ENCODE measurements at regions not wholly inside any gene's neighbourhood (a gene's known extent, or its start where the extent isn't known, plus 50 kb on each side); places are given as distances from the start of the nearest gene placed in this dataset.

DNA sequence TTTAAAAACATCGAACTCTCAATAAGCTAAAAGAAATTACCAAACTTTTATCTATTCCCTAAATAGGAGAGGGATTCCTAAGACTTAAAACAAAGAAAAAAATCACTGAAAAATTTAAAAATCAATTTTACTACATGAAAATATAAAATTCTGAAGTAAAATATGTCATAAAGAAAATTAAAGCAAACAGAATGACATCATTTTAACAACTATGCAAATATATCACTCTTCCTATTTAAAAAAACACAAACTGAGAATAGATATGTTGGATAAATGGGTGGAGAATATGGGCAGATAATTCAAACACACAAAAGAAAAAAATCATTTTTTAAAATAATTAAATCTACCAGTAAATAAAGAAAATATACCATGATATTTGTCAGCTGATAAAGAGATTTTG lies 510.0 kb downstream of the BCL11B start:
- DNase-seq (ENCODE audit: low read depth): no peak

DNA sequence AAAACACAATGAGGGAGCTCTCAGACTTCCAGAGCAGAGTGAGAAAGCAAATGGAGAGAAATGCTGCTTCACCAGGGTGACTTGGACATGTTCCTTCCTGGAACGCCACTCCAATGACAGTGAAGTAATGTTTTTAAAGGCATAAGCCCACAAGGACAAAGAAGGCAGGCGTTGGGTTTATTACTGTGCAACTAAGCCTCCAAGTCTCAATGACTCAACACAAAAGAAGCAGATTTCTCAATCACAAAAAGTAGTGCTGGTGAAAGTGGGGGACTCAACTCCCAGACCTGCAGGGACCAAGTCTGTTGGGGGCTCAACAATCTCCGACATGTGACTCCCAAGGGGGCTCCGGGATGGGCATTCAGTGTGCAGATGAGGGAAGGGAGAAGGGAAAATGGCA lies 505.2 kb downstream of the BCL11B start:
- no peak for DNase-seq (ENCODE audit: low read depth)

DNA sequence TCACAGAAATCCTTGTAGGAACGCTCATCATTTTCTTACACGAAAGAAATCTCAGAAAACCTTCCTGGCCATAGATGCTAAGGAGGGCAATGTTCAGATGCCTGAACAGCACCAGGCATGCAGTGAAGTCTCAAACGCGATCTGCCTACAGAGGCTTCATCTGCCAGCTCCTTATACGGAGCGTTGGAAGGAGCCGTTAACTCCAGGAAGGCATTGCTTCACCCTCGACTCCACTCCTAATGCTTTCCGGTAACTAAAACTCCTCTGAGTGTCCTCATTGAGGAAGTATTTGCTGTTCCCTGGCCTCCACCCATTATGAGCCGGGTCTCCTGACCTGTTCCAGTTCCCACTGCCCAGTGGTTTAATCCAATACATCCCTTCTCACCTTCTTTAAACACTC lies 502.7 kb downstream of the BCL11B start:
- no peak for DNase-seq (ENCODE audit: low read depth)

DNA sequence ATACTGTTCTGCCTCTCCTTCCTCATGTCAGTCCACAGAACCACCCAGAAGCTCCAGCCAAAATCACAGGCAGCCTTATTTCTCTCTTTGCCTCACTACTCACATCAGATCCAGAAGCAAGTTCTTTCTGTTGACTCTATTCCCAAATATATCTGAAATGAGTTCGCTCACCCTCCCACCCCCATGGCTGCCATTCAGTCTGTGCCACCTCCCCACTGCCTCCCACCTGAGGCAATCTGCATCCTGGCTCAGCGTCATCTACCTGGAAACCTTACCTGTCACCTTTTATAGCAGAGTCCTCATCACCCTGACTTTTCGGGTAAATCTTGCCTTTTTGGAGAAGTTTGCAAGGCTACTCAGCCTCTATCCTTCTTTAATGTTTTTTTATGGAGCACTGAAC lies 501.8 kb downstream of the BCL11B start:
- no peak for DNase-seq (ENCODE audit: low read depth)

DNA sequence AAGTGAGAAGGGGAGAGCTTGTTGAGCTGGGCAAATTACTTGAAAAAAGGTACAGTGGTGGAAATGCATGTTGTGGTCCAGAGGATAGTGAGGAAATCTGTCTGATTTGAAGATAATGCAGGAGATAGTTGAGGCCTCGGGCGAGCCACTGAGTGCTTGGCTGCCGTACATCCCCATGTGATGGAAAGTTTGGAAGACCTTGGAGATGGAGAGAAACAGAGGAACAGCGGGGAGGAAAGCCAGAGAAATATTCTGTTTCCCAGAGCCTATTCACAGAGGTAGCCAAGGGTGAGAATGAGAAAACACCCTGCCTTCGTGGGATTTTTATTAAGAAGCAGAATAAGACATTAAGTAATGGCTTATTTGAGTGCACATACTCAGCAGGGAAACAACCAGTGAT lies 498.2 kb downstream of the BCL11B start:
- no peak for DNase-seq (ENCODE audit: low read depth)

DNA sequence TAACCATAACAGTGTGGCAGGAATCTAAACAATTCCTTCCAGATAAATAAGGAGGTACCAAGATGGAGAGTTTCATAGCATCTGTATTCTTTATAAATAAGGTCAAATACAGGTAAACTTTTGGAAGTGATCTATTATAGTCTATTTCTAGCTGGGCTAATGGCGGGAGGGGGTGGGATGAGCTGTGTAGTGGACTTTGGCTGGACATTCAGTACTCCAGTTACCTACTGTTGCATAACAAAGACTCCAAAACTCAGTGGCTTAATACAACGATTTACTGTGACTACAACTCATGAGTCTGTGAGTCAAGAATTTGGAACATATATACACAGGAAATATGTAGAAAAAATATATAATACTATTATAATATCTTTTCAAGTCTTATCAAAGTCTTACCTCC lies 496.1 kb downstream of the BCL11B start:
- no peak for DNase-seq (ENCODE audit: low read depth)

DNA sequence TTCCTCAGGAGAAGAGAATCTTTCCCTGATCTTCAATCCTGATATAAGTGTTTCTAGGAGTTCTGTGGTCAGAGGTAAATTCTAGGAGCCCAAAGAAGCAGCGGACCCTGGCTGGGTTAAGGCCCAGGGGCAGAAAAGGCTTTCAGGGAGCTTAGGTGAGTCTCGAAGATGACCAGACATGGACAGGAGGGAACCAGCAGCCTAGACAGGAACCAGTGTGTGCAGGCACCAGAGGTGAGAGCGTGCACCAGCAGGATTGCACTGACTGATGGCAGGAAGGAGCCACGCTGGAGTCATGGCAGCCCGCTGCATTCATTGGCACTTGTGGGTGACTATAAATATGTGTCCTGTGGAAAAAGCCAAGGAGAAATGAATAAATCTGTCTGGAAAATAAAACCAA lies 489.9 kb downstream of the BCL11B start:
- no peak for DNase-seq (ENCODE audit: low read depth)

DNA sequence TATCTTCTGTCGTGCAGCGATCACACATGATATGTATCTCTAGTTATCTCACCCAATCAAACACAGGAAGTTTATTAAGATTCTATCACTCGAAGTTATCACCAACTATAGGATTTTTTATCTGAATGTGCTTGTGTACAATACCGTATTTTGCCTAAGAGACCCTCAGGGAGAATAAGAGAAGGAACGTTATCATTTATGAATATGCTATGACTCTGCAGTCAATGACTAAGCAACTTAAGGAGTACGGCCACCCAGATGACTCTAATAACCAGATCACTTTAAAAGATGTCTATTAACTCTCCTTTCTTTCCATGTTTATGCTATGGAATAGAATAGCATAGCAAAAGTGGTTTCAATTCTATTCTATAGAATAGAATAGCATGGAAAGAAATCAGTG lies 486.4 kb downstream of the BCL11B start:
- DNase-seq (ENCODE audit: low read depth): no peak

DNA sequence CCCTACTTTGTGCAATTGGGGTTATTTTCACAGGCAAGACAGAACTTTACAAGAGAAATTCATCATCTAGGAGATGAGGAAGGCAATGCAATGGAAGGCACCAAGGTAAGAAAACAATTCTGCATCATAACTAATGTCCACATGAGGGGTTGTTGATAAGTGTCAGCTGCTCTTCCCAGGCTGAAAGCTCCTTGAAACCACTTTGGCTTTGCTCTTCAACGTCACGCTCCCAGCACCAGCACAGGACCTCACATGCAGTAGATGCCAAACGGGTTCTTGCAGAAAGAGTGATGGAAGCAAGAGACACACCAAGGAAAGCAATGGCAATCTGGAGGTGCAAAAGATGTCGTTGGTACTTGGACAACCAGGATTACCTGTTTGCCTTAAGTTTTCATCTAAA lies 485.5 kb downstream of the BCL11B start:
- DNase-seq (ENCODE audit: low read depth): no peak

DNA sequence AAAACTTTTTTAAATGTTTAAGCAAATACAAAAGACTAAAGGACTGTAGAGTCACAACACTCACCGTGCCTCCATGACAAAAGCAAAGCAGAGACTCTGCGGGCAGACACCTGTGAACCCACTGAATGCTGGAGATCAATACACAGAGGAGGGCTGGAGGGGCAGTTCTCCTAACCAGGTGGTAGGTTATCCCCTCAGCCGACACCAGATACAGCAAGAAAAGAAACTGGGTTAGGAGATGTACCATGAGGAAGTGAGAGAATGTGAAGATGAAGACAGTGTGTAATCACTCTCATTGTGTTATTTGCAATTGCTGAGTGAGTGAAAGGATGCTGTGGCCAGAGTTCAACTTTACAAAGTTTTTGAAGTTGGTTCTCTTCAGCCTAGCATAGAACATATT lies 480.3 kb downstream of the BCL11B start:
- no peak for DNase-seq (ENCODE audit: low read depth)

DNA sequence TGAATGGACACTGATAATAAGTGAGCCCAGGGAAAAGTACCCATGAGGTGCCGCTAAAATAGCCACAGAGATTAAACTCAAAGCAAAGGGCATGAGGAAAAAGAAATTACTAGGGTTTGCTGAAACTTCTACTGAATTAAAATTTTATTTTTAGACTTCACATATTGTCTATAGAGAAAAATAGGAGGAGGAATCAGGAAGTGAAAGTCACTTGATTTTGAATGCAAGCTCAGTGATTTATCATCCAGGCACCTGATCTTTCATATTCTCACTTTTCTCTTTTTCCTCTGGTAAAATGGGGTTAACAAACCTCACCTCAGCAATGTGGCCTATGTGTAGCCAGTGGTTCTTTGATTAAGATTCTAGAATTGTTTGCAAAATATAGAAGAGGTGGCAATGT lies 479.8 kb downstream of the BCL11B start:
- no peak for DNase-seq (ENCODE audit: low read depth)

DNA sequence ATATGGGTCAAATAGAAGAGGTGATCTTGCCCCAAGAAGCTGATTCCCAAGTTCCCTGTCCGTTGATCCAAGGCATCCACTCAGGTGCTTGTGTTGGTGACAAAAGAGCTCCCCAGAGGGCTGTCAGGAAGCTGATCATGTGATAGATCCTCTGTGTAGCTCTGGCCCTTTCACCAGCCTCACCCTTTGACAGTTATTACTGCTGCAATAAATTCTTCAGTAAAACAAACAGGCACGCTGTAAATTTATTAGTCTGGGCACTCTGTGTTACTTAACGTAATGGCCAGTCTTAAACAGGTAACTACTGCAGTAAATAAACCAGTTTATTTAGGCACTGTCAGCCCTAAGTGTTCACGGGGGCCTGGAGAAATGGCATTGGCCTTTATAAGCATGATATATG lies 473.9 kb downstream of the BCL11B start:
- no peak for DNase-seq (ENCODE audit: low read depth)

DNA sequence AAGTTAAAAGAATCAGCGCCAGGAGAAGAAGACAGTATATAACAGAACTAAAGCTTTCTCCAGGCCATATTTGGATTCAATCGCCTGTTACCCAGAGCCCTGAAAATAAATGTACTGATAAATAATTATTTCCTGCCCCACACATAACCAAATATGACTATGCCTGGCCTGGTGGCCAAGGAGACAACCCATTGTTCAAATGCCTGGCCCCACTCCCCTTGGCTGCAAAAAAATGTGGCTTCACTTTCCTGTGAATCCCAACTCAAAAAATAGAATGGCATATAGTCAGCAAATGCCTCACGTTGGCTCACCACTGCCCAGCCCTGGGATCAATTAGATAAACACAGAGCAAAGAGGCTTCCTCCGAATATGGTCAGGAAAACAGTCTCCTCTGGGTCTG lies 472.1 kb downstream of the BCL11B start:
- no peak for DNase-seq (ENCODE audit: low read depth)

DNA sequence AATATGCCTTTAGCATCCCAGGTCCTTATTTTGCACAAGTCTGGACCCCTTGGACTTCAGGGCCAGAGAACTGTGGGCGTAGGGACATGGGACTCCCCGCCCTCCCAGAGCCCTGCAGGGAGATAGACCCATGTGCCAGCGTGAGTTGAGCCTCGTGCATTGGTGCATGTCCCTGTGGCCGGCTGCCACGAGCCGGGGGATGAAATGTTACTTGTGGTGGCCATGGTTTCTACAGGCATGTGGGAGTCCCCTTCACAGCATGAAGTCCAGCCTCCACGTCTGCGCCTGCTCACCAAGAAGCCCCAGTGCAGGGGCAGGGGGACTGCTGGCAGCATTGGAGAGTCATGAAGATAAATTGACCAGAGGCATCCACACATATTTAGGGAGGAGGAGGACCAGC lies 470.0 kb downstream of the BCL11B start:
- no peak for DNase-seq (ENCODE audit: low read depth)

DNA sequence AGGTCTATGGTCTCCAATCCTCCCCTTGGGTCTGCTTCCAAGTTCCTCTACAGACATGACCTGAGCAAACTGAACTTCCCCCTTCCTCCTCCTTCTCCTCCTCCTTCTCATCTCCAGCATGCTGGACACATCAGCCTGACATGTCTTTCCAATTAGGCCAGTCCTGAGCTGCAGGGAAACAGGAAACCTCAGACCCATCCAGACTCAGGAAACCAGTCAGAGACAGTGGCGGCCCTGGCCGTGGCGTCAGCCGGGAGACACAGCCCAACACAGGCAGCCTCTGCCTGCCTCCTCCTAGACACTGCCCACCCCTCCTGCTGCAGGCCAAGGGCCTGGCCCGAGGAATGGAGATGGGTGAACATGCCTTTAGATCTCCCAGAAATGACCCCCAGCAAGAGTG lies 468.8 kb downstream of the BCL11B start:
- no peak for DNase-seq (ENCODE audit: low read depth)

DNA sequence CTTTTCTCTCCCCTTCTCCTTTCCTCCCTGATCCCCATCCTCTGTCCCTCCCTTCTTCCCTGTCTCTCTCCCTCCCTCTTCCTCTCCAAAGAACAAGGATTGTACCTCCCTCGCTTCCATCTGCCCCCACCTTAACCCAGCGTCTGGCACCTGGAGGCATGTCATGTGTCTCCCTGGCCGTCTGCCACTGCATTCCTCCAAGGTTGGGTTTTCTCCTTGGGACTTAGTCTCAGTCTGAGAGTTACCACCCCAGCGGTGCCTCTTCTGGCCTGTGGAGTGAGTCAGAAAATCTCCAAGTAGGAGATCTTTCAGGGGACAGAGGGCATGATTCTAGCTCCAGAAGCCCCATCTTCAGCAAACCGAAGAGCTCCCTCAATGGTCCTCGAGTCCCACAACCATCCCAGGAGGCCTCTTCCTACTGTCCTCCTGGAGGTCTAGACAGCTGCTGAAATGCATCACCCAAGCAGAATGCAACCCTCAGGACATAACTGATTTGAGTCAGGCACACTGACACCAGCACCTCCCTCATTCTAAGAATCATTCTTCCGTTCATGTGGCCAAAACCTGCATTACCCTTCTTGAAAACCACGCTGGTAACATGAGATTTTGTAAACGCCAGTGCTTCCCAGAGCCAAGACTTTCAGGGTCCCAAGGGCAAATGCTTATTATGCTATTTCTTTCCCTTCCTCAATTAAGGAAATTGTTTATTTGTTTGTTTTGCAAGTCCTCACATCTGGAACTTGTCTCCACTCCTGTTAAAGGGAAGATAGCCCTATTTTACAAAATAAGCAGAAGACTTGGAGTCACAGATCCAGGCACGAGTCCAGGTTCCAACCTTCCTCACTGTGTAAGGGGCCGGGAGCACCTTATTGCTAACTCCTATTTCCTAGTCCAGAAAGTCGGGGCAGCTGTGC lies 463.2 kb downstream of the BCL11B start:
- DNase-seq (ENCODE audit: low read depth): no peak

DNA sequence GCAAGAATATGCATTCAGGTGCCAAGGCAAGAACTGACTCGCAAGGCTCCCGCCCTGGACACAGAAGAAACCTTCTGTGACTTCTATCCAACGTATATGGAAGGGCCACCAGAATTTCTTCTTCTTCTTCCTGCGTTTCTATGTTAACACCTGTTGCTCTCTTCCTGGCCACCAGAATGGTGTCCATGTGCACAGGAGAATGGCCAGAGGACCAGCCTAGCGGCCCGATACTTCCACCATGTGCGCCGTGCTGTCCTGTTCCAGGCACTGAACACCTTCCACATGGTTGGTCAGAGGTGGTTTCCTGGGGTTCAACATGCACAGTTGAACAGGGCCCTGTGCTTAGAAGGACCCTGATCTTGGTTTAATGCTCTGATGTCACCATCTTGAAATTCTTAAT lies 455.8 kb downstream of the BCL11B start:
- no peak for DNase-seq (ENCODE audit: low read depth)

DNA sequence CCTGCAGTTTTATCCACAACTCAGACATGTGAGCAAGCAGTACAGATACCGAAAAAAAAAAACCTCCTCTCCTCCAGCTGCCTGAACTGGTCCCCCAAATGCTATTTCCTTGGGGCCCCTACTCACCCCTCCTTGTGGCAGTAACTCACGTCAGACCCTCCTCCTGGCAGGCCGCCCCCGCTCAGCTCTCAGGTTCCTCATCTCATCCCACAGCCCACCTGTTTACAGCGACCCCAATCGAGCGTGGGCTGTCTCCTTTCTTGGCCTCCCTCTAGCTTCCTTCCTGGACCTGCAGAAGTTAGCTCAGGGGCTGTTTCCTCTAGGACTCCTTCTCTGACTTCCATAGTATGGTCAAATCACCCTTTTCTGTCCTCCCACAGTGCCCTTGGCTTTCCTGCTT lies 455.3 kb downstream of the BCL11B start:
- no peak for DNase-seq (ENCODE audit: low read depth)

DNA sequence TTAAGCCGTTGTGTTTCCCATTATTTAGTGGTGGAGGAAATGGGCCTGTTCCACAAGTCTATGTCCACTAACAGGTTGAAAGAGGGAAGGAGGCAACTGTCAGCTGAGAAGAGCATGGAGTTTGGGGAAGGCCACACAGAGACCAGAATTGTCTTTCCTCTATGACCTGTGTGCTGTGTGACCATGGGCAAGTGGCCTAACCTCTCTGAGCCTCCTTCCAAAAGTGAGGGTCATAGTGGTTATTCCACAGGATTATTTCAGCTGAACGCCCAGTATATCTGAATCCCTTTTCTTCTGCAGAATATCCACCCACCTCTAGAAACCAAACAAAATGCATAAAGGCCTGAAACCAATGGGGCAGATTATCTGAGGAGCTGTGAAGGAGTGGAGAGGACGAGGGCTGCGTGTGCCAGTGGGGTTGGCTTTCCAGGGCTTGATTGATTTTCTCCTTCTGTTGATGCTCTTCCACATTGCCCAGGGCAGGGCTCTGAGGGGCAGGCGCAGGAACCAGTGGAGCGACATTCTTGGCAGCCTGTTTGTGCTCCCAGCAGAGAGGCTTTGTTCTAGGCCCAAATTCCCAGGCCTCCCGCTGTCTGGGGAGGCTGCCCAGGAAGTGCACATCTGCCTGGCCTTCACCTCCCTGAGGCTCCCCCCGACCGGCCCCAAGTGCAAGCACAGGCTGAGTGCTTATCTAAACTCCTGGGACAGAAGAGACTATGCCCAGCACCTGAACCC lies 452.7 kb downstream of the BCL11B start:
- DNase-seq (ENCODE audit: low read depth): no peak

DNA sequence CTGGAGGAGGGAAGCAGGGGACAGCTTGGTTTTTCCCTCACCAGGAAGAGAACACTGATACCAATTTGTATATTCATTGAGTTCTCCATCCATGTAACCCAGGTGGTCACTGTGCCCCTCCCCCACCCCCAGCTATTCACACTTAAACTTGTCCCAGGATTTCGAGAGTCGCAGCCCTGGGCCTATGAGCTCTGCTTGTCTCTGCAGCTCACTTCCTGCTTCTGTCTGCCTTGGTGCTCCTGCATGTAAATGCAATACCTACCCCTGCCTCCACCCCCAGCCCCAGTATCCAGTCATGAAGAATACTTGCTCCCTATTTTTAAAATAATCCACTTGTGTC lies 452.2 kb downstream of the BCL11B start:
- no peak for DNase-seq (ENCODE audit: low read depth)

DNA sequence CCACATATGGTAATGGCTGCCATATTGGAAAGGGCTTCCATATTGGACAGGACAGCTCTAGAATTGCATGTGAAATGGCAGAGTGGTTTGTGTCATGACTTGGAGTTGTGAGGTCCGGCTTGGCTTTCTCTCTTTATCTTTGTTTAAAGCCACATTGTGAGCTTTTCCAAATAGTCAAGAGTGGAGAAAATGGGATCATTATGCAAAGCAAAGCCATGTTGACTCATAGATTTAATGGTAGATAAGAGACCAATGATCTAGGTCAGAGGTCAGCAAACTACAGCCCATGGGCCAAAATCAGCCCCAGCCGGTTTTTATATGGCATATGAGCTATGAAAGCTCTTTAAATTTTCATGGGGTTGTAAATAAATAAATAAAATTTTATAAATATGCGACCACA lies 449.1 kb downstream of the BCL11B start:
- no peak for DNase-seq (ENCODE audit: low read depth)

DNA sequence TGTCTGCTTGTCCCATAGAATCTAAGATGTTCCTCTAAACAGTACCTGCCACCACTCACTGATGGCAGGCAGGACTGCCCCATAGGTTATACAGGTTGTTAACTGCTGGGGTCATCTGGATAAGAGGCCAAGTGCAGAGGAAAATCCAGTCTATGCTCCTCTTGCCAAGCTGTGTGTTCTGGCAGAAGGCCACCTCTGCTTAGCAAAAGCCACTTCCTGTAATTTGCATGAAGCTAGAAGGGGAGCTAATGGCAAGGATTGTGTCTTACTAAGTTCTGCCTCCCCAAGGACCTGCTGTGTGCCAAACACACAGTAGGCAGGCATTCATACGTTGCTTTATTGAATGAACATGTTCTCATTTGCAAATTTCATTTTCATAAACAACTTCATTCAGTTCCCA lies 445.4 kb downstream of the BCL11B start:
- DNase-seq (ENCODE audit: low read depth): no peak

DNA sequence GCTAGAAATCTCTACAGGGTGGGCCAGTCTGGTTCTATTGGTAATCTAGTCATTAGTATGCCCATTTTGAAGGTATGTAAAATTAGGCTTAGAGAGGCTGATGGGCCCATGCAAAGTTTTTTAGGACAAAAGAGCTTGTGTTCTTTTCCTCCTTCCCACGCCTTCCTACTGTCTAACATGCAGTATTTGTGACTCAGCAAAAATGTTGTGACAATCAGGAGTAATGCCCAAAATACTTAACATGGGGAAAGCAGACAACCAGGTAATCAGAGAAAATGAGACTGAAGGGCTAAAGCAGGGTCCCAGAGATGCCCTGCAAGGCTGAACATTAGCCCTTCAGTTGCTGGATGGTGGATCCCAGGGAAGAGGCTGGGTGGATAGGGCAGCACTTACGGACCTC lies 437.9 kb downstream of the BCL11B start:
- DNase-seq (ENCODE audit: low read depth): no peak

Measured in T-helper 22 cell (primary cell).